ENCODE measurements at regions not wholly inside any gene's neighbourhood (a gene's known extent, or its start where the extent isn't known, plus 50 kb on each side); places are given as distances from the start of the nearest gene placed in this dataset.

DNA sequence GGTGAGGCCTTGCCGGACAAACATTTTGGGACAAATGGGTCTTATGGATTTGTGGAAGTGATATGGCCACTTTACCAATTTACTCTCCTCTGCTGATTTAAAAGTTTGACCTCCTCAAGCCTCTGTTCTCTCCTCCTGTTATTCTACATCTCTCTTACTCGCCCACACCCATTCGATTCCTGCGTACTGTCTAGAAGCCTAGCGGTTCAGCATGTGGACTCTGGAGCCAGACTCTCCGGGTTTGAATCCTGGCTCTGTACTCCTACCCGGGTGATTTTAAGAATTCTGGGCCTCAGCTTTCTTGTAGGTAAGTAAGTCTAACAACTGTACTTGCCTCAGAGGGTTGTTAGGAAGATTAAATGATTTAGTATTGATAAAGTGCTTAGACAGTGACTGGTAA, 168.6 kb upstream of the IFNG-AS1 start:
- TF ChIP-seq, protein P1, sequence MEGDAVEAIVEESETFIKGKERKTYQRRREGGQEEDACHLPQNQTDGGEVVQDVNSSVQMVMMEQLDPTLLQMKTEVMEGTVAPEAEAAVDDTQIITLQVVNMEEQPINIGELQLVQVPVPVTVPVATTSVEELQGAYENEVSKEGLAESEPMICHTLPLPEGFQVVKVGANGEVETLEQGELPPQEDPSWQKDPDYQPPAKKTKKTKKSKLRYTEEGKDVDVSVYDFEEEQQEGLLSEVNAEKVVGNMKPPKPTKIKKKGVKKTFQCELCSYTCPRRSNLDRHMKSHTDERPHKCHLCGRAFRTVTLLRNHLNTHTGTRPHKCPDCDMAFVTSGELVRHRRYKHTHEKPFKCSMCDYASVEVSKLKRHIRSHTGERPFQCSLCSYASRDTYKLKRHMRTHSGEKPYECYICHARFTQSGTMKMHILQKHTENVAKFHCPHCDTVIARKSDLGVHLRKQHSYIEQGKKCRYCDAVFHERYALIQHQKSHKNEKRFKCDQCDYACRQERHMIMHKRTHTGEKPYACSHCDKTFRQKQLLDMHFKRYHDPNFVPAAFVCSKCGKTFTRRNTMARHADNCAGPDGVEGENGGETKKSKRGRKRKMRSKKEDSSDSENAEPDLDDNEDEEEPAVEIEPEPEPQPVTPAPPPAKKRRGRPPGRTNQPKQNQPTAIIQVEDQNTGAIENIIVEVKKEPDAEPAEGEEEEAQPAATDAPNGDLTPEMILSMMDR (IDR thresholded peaks at IDR 0.05 in 8 of 11, conservative IDR thresholded peaks at IDR 0.05 in 3 of 11): no peak
- no peak for TF ChIP-seq POLR2A (IDR thresholded peaks at IDR 0.05)
- no peak for TF ChIP-seq POLR2AphosphoS5 (IDR thresholded peaks at IDR 0.05)
- H3K27me3 ChIP-seq (replicated peaks in 1 of 7): no peaks in the 10 kb centered on the region
- H3K36me3 ChIP-seq: no peaks in the 10 kb centered on the region
- no peak overlapping the region for H3K4me3 ChIP-seq
- intact Hi-C loops (cut with DNase I; ENCODE audit: low total_unique reads): no loop called here
- 79 to 86% (median 83%) methylated on average over 7 of the region's 7 CpGs for WGBS, 5 donors
- no peak for DNase-seq
- peaks cover 3 to 23% (median 21%) of the 10 kb centered on the region in 8 donors for H3K9me3 ChIP-seq
- no peak overlapping the region for H3K27ac ChIP-seq
- no peaks in the 10 kb centered on the region for H3K4me1 ChIP-seq

DNA sequence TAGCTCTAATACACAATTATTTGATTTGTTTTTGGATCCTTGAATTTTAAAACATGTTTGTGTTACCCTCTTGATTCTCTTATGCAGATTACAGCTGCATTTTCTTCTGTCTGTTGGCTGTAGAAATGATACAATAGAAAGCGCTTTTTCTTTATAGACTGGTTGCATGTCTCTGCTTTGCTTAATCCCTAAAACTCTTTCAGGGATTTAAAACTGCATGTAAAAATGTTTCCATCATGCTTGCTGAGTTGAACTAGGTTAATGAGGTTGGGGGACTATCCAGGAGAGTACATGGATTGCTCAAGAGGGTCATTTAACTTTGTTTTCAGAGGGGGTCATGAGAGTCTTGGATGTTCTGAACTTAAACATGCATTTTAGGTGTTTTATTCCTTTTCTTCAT, 166.4 kb upstream of the IFNG-AS1 start:
- 90 to 100% (median 96%) methylated on average over 1 of the region's 1 CpG for WGBS, 5 donors
- no peak for TF ChIP-seq POLR2A (IDR thresholded peaks at IDR 0.05)
- TF ChIP-seq, protein P1 (IDR thresholded peaks at IDR 0.05 in 8 of 11, conservative IDR thresholded peaks at IDR 0.05 in 3 of 11): no peak
- TF ChIP-seq POLR2AphosphoS5 (IDR thresholded peaks at IDR 0.05): no peak
- no peak overlapping the region for H3K4me3 ChIP-seq
- H3K27me3 ChIP-seq (replicated peaks in 1 of 7): no peaks in the 10 kb centered on the region
- no peak overlapping the region for H3K27ac ChIP-seq
- DNase-seq: no peak
- H3K36me3 ChIP-seq: no peaks in the 10 kb centered on the region
- H3K9me3 ChIP-seq: peaks cover 0 to 1% (median under 1%) of the 10 kb centered on the region in 8 donors
- H3K4me1 ChIP-seq: no peaks in the 10 kb centered on the region
- intact Hi-C loops (cut with DNase I; ENCODE audit: low total_unique reads): no loop called here

DNA sequence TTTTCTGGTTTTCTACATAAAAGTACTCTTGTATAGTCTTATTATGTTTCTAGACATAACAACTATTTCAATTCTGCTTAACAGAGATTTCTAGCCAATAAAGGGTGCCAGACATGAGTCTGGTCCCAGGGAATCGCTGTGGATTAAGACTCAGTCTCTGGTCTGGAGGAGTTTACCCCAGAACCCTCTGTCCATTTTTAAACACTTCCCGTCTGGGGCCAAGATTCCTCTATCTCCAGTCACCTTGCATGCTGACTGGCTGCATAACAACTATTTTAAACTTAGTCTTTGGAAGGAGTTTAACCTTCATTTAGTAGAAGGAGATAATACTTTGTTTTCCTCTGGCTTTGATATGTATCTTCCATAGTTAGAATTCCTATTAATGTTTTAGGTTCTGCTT, 163.1 kb upstream of the IFNG-AS1 start:
- Histone ChIP-seq H3K36me3 (no peaks in the 10 kb centered on the region), H3K4me1 (no peaks in the 10 kb centered on the region), H3K9me3 (no peaks in the 10 kb centered on the region), H3K27me3 (replicated peaks in 1 of 7) (no peaks in the 10 kb centered on the region), H3K4me3 (no peak overlapping the region), H3K27ac (no peak overlapping the region)
- TF ChIP-seq, protein P1 (IDR thresholded peaks at IDR 0.05 in 8 of 11, conservative IDR thresholded peaks at IDR 0.05 in 3 of 11): no peak
- TF ChIP-seq POLR2A (IDR thresholded peaks at IDR 0.05): no peak
- TF ChIP-seq POLR2AphosphoS5 (IDR thresholded peaks at IDR 0.05): no peak
- 71 to 83% (median 79%) methylated on average over 2 of the region's 2 CpGs for WGBS, 5 donors
- intact Hi-C loops (cut with DNase I; ENCODE audit: low total_unique reads): no loop called here
- no peak for DNase-seq

DNA sequence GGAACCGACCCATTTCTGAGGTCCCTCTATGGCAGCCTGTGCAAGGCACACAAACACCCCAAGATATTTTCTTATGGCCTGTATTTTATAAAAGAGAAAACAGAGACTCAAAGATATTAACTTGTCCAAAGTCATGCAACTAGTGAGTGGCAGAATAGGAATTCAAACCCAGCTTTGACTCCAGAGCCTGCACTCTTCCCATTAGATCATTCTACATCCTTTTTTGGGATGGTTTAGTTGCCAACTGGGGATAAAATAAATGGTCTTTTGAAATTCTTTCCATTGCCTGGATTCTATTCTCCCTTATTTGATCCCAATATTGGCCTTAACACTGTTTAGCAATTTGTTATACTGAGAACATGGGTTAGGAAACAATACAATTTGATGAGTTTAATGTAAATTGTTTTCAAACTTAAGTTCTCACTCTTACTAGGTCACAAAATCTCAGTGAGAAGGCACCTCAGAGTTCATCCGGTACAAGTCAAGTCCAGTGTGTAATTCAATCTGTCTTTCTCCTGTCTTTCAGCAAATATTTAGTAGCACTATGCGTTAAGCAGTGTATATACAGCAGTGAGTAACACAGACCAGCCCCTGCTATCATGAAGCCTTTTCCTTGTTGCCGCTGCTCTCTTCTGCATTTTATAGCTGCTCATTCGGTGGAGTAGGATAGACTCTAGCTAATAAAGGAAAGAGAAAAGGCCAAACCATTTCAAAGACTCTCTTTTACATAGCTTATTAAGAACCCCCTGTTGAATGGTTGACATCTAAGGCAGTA, 162.1 kb upstream of the IFNG-AS1 start:
- intact Hi-C loops (cut with DNase I; ENCODE audit: low total_unique reads): no loop called here
- Histone ChIP-seq H3K9me3 (no peaks in the 10 kb centered on the region), H3K4me1 (no peaks in the 10 kb centered on the region), H3K27me3 (replicated peaks in 1 of 7) (no peaks in the 10 kb centered on the region), H3K27ac (peak overlapping the region in 7 of 8 donors; percentile 3 to 53 (median 23)), H3K4me3 (no peak overlapping the region), H3K36me3 (no peaks in the 10 kb centered on the region)
- no peak for DNase-seq
- TF ChIP-seq, protein P1 (IDR thresholded peaks at IDR 0.05 in 8 of 11, conservative IDR thresholded peaks at IDR 0.05 in 3 of 11): no peak
- no peak for TF ChIP-seq POLR2AphosphoS5 (IDR thresholded peaks at IDR 0.05)
- TF ChIP-seq POLR2A (IDR thresholded peaks at IDR 0.05): no peak
- 86 to 92% (median 87%) methylated on average over 5 of the region's 5 CpGs for WGBS, 5 donors

Measured in spleen (tissue), 11 donors.